Tibial nerve (tissue), 3 donors: ENCODE measurements at regions not wholly inside any gene's neighbourhood (a gene's known extent, or its start where the extent isn't known, plus 50 kb on each side); places are given as distances from the start of the nearest gene placed in this dataset.

ENCODE experiments used
- CTCF ChIP-seq, 5 experiments: fragments of 200-600 bp in 3 of 5; fragments of 450-650 bp in 2 of 5; sonication (generic) in 3 of 5; IDR thresholded peaks; one replicate each; pipeline ENCODE4 v1.5.1; 2016 to 2019; ENCODE audit warnings: antibody characterized with exemption in 5 of 5, mild to moderate bottlenecking in 3 of 5, moderate library complexity in 2 of 5
- POLR2A ChIP-seq, 2 donors: fragments of 450-650 bp; IDR thresholded peaks; one replicate each; pipeline ENCODE4 v1.6.1; 2017; ENCODE audit warnings: antibody characterized with exemption in 2 of 2, mild to moderate bottlenecking in 2 of 2, moderate library complexity in 2 of 2

GRCh38 chr16:7167626-7168025 is 165.0 kb upstream of the RBFOX1 start:
- TF ChIP-seq POLR2A (IDR thresholded peaks at IDR 0.05): no peak
- TF ChIP-seq CTCF (IDR thresholded peaks at IDR 0.05): no peak
